HEK293 (cell line): ENCODE measurements at regions not wholly inside any gene's neighbourhood (a gene's known extent, or its start where the extent isn't known, plus 50 kb on each side); places are given as distances from the start of the nearest gene placed in this dataset.

Experiments
- CTCF ChIP-seq: fragments of 450-650 bp; formaldehyde crosslinking; IDR thresholded peaks from 2 replicates; pipeline ENCODE4 v1.5.1; 2016; ENCODE audit warnings: missing biosample characterization, missing genetic modification characterization
- KLF10 ChIP-seq: fragments of 450-650 bp; IDR thresholded peaks from 2 replicates; pipeline ENCODE4 v1.5.1; 2018; ENCODE audit warnings: missing biosample characterization, mild to moderate bottlenecking, missing genetic modification characterization
- YY1 ChIP-seq: fragments of 450-650 bp; formaldehyde crosslinking; IDR thresholded peaks from 2 replicates; pipeline ENCODE4 v1.5.1; 2018; ENCODE audit warnings: missing biosample characterization, missing genetic modification characterization
- ZBTB26 ChIP-seq: fragments of 450-650 bp; formaldehyde crosslinking; optimal IDR thresholded peaks from 2 replicates; pipeline ENCODE3; 2016; ENCODE audit warnings: missing biosample characterization, mild to moderate bottlenecking, missing genetic modification characterization
- ZNF266 ChIP-seq: fragments of 450-650 bp; formaldehyde crosslinking; IDR thresholded peaks from 2 replicates; pipeline ENCODE4 v1.5.1; 2016; ENCODE audit warnings: missing biosample characterization, missing genetic modification characterization, low read depth
- ZNF274 ChIP-seq, 2 experiments: fragments of 200-500 bp in 1 of 2; fragments of 450-650 bp in 1 of 2; sonication (Bioruptor generic) in 1 of 2; formaldehyde crosslinking in 1 of 2; IDR thresholded peaks; 2 replicates each; pipeline versions ENCODE4 v1.5.1 to v1.6.1; 2014 to 2016; ENCODE audit warnings: borderline replicate concordance in 1 of 2, inconsistent platforms in 1 of 2, low read length in 1 of 2, missing biosample characterization in 1 of 2, missing genetic modification characterization in 1 of 2
- ZNF341 ChIP-seq: fragments of 450-650 bp; formaldehyde crosslinking; IDR thresholded peaks from 2 replicates; pipeline ENCODE4; 2016; ENCODE audit warnings: low read depth, missing biosample characterization, missing genetic modification characterization
- ZNF624 ChIP-seq: fragments of 450-650 bp; formaldehyde crosslinking; IDR thresholded peaks from 2 replicates; pipeline ENCODE4 v1.5.1; 2017; ENCODE audit warnings: missing biosample characterization, missing genetic modification characterization

GRCh38 chr12:91887957-91888356 is 257.7 kb downstream of the BTG1 start:
- TF ChIP-seq ZNF274 (IDR thresholded peaks at IDR 0.05; ENCODE audit: low read length): no peak
- no peak for TF ChIP-seq ZNF274 (tag by site-specific recombination; IDR thresholded peaks at IDR 0.05; ENCODE audit: borderline replicate concordance)
- no peak for TF ChIP-seq CTCF (tag by site-specific recombination)
- no peak for TF ChIP-seq KLF10 (tag by site-specific recombination)
- no peak for TF ChIP-seq YY1 (tag by site-specific recombination)
- no peak for TF ChIP-seq ZNF341 (tag by site-specific recombination)
- TF ChIP-seq ZNF266 (tag by site-specific recombination): no peak
- no peak for TF ChIP-seq ZBTB26 (tag by site-specific recombination)
- TF ChIP-seq ZNF624 (tag by site-specific recombination): no peak
